GM10266 (cell line): ENCODE measurements at regions not wholly inside any gene's neighbourhood (a gene's known extent, or its start where the extent isn't known, plus 50 kb on each side); places are given as distances from the start of the nearest gene placed in this dataset.

Experiments
- DNase-seq: peaks from one replicate; pipeline ENCODE4 v3.0.0; 2012; ENCODE audit errors: extremely low spot score
- TF ChIP-seq, protein P1 (sequence below): IDR thresholded peaks from 2 replicates; pipeline ENCODE4 v1.5.1; 2012; ENCODE audit warnings: mild to moderate bottlenecking, low read depth; ENCODE audit not compliant: control insufficient read depth, insufficient read depth; ENCODE audit errors: missing control alignments

DNA sequence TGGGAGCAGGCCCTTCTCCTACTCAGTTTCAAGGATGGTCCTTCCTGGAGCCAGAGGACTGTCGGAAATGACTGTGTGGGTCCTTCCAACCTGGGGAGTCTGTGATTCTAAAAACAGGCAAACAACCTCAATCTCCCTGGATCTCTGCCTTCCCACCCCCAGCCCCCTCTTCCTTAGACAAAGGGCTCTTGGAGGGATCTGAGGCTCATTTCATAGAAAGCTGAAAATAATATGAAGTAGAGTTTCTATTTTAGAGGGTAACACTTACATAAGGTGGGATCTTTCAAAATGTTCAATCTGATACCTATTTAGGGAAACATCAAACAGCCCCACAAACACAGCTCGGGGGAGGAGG is 69.4 kb downstream of the RHOB start:
- DNase-seq = no peak
- TF ChIP-seq, protein P1, sequence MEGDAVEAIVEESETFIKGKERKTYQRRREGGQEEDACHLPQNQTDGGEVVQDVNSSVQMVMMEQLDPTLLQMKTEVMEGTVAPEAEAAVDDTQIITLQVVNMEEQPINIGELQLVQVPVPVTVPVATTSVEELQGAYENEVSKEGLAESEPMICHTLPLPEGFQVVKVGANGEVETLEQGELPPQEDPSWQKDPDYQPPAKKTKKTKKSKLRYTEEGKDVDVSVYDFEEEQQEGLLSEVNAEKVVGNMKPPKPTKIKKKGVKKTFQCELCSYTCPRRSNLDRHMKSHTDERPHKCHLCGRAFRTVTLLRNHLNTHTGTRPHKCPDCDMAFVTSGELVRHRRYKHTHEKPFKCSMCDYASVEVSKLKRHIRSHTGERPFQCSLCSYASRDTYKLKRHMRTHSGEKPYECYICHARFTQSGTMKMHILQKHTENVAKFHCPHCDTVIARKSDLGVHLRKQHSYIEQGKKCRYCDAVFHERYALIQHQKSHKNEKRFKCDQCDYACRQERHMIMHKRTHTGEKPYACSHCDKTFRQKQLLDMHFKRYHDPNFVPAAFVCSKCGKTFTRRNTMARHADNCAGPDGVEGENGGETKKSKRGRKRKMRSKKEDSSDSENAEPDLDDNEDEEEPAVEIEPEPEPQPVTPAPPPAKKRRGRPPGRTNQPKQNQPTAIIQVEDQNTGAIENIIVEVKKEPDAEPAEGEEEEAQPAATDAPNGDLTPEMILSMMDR = no peak

DNA sequence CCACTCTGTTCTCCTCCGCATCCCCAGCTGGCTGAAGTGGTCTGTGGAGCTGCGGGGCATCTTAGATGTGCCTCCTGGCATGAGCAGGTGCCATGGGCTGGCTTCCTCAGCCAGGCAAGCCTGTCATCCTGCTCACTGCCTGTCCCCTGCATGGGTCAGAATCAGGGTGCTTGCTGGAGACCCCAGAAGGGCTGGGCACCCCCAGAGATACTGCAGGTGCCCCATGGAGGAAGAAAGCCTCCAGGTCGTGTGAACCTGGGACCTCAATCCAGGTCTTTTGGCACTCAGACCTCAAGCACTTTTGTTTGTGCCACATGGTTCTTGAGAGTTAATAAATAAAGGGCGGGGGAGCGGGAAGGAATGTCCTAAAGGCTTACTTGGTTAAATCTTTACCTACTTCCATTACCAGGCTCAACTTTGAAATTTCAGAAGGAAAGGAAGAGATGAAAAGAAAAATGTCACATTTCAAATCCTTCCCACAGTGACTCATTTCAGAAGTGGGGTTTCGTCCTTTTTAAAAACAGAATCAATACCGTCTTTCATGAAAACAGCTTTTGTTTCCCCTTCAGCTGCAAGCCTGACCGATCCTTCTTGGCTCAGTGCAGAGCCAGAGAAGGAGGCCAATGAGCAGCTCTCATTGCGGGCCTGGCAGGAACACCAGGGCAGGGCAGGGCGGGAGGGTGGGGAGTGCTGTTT is 69.9 kb downstream of the RHOB start:
- TF ChIP-seq, protein P1 = no peak
- DNase-seq = peak; percentile 64

DNA sequence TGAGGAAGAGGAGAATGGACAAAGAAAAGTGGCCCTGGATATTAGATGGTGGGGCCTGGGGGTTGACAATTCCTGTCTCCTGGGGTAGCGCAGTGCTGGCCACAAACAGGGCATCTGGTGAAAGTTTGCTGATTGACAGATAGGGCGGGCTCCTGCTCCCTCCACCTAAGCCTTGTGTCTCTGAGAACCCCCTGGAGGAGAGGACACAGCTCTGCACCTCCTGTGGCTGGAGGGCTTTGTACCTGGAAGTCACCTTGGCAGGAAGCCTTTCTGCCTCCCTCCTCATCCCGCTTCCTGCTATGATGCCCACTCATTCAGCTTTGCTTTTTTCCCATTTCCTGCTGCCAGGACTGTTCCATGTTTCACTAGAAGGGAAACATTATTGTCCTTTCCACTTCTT is 72.4 kb downstream of the RHOB start:
- TF ChIP-seq, protein P1 = no peak
- no peak for DNase-seq

DNA sequence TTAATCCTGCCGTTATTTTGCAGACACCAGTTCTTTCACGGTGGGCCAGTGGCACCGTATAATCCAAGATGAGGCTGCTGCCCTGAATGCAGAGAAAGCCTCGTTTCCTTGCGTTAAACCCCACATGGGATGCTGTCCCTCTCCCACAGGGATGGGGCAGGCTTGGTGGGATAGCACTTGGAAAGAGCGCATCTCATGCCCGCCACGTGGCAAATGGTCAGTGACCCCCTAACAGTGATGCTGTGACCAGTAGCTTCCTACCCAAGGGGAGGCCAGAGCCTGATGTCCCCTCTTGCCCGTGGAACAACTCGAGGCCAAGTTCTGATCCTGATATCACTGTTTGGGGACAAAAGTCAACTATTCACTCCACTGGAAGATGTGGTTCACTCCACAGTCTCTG is 73.3 kb downstream of the RHOB start:
- TF ChIP-seq, protein P1 = no peak
- DNase-seq = no peak

DNA sequence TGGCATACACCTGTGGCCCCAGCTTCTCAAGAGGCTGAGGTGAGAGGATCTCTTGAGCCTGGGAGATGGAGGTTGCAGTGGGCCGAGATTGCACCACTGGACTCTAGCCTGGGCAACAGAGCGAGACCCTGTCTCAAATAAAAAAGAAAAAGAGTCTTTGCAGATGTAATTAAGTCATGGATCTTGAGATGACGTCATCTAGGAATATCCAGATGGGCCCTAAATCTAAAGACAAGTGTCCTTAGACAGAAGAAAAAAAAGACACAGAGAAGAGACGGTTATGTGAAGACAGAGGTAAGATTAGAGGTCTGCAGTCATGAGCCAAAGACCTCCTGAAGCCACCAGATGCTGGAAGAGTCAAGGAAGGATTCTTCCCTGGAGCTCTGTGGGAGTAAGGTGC is 74.3 kb downstream of the RHOB start:
- TF ChIP-seq, protein P1 = no peak

DNA sequence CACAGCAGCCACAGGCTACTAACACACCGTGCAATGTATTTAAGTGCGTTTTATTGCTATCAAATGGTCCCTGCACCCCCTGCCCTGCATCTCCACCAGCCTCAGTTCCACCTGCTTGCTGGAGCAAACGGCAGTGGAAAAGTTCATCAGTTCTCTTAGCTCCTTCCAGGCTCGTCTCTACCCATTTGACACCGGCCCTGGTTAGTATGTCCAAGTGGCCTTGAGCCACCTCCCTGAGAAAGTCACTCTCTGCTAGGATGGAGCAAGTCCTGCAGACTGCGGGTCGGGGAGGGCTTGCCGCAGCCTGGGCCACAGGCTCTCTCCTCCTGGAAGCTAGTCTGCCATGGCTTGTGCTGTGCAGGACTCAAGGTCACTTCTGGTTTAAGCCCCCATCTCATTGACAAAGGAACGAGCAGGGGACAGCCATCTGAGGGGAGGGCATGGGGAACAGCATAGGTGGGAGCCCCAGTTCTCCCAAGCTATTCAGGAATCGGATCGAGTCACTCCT is 74.9 kb downstream of the RHOB start:
- no peak for DNase-seq
- TF ChIP-seq, protein P1 = no peak

More for the DNA sequence above, 74.3 kb downstream of the RHOB start:
- DNase-seq = no peak

DNA sequence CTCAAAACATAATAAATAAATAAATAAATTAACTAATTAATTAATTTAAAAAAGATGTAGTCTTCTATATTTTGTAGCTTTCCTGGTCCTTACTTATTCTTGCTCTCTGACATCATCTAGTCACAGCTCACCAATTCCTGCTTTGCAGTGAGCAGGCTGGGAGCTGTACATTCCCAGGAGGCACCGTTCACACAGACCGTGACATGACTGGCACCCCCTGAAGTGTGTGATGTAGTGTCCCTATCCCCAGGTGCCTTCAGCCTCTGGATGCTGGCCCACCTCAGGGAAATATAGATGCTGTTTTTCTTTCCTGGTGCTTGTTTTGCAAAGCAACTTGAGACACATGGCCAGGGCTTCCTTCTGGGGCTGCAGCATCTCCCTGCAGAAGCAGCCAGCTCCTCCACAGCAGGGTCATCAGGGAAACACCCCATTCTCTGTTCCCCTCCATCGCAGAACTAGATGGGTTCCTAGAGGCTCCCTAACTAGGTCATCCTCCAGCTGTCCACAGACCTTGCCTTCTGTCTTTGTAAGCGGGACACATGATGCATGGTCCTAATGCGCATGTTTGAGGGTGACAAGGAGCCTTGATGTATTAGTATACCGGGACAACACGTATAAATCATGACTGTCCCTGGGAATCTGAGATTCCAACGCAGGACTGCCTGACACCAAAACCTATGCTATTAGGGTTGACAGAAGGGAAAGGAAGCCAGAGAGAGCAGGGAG is 76.4 kb downstream of the RHOB start:
- TF ChIP-seq, protein P1 = no peak

More for the DNA sequence above, 76.4 kb downstream of the RHOB start:
- DNase-seq = no peak
